ENCODE measurements at regions not wholly inside any gene's neighbourhood (a gene's known extent, or its start where the extent isn't known, plus 50 kb on each side); places are given as distances from the start of the nearest gene placed in this dataset.

DNA sequence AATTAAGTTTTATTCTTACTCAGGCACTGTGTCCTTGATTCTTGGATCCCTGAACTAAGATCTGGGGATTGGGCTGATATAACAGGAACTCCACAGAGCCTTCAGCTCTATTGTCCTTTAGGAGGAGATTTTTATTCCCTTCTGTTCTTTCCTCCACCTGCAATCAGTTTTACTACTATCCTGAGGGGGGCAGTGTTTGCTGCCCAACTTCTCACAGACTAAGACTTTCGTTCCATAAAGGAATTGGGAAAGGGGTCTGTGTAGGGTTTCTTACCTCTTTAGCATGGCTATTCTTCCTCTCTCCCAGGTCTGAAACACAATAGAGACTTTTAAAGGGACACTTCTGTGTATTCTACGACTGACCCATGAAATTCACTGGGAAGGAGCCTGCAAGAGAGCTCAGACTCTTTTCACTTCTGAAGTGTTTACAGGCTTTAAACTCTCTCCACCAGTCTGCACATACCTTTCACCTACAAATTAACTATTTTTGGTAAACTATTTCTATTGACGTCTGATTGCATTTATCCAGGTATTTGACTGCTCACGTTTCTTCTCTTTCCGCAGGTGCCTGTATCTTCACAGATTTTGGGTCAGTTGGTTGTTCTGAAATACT is 103.3 kb upstream of the DEPDC1 start:
- Histone ChIP-seq H3K36me3 (no peaks in the 10 kb centered on the region), H3K9me3 (no peaks in the 10 kb centered on the region), H3K4me3 (no peak overlapping the region), H3K4me1 (no peaks in the 10 kb centered on the region), H3K27ac (no peak overlapping the region), H3K27me3 (no peaks in the 10 kb centered on the region)
- TF ChIP-seq, protein P1, sequence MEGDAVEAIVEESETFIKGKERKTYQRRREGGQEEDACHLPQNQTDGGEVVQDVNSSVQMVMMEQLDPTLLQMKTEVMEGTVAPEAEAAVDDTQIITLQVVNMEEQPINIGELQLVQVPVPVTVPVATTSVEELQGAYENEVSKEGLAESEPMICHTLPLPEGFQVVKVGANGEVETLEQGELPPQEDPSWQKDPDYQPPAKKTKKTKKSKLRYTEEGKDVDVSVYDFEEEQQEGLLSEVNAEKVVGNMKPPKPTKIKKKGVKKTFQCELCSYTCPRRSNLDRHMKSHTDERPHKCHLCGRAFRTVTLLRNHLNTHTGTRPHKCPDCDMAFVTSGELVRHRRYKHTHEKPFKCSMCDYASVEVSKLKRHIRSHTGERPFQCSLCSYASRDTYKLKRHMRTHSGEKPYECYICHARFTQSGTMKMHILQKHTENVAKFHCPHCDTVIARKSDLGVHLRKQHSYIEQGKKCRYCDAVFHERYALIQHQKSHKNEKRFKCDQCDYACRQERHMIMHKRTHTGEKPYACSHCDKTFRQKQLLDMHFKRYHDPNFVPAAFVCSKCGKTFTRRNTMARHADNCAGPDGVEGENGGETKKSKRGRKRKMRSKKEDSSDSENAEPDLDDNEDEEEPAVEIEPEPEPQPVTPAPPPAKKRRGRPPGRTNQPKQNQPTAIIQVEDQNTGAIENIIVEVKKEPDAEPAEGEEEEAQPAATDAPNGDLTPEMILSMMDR (IDR thresholded peaks at IDR 0.05), result peak in 2 of 3 experiments; percentile 42 to 64
- intact Hi-C loops (cut with DNase I), result no loop called here
- DNase-seq (ENCODE audit: low spot score in 2 of 2), result no peak

DNA sequence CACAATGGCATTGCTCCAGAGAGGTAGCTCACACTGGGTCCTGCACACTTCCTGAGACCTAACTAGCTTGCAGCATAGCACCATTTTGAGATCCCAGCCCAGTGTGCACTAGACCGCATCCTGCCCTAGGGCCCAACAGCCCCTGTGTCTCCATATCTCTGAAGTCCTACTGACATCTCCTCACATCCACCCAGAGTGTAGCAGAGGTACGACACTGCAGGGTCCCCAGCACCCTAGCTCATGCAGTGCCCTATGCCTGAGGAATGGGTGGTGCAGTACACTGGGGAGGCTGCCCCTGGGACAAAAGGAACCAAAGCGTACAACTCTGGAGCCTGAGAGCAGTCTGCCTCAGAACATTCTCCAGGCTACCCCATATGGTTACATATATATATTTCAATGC is 111.4 kb upstream of the DEPDC1 start:
- DNase-seq (ENCODE audit: low spot score in 2 of 2), result no peak
- no peaks in the 10 kb centered on the region for H3K36me3 ChIP-seq

DNA sequence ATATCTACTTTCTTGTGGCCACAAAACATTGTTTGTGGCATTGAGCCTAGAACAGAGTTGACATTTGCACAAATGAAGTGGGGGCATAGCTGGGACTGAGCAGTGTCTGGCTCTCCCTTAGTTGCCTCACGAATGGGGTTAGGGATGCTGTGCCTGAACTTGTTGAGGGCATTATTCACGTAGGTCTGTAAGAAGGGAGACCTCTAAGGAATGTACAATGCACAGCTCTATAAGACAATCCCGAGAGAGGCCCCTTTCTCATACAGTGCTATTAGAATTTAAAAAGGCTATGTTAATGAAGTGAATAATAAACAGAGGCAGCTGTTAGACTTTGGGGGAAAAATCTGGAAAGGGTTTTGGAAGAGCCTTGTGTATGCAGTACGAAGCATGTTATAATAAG is 118.4 kb upstream of the DEPDC1 start:
- no peak overlapping the region for H3K27ac ChIP-seq
- H3K36me3 ChIP-seq, result no peaks in the 10 kb centered on the region
- H3K4me1 ChIP-seq, result no peaks in the 10 kb centered on the region
- TF ChIP-seq, protein P1 (IDR thresholded peaks at IDR 0.05), result no peak
- intact Hi-C loops (cut with DNase I), result no loop called here
- peaks cover 0 to 7% of the 10 kb centered on the region in 2 donors for H3K9me3 ChIP-seq
- no peaks in the 10 kb centered on the region for H3K27me3 ChIP-seq
- no peak for DNase-seq (ENCODE audit: low spot score in 2 of 2)
- no peak overlapping the region for H3K4me3 ChIP-seq

More for the DNA sequence above, 111.4 kb upstream of the DEPDC1 start:
- Histone ChIP-seq H3K27me3 (no peaks in the 10 kb centered on the region), H3K4me3 (no peak overlapping the region), H3K4me1 (no peaks in the 10 kb centered on the region), H3K27ac (no peak overlapping the region), H3K9me3 (peaks cover 0 to 7% of the 10 kb centered on the region in 2 donors)
- intact Hi-C loops (cut with DNase I), result no loop called here
- TF ChIP-seq, protein P1 (IDR thresholded peaks at IDR 0.05), result no peak

DNA sequence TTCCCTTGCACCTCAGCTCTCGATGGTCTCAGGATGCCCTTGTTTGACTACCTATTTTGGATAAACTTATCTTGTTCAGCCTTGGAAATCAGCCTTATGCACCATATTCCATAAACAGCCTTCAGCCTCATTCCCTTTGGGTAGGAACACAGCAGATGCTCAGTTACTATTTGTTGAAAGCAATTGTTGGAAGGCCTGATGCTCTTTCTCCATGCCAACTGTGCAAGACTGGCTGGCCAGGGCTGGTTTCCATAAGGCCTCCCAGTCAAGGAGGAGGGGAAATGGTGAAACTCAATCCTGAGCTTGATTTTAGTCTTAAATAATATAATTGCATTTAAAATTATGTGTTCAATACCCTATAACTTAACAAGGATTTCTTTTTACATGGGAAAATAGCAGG is 121.1 kb upstream of the DEPDC1 start:
- Histone ChIP-seq H3K9me3 (peaks cover 2 to 4% of the 10 kb centered on the region in 2 donors), H3K4me1 (no peaks in the 10 kb centered on the region), H3K27me3 (no peaks in the 10 kb centered on the region), H3K36me3 (no peaks in the 10 kb centered on the region), H3K27ac (no peak overlapping the region), H3K4me3 (no peak overlapping the region)
- DNase-seq (ENCODE audit: low spot score in 2 of 2), result no peak
- TF ChIP-seq, protein P1 (IDR thresholded peaks at IDR 0.05), result no peak
- intact Hi-C loops (cut with DNase I), result no loop called here

DNA sequence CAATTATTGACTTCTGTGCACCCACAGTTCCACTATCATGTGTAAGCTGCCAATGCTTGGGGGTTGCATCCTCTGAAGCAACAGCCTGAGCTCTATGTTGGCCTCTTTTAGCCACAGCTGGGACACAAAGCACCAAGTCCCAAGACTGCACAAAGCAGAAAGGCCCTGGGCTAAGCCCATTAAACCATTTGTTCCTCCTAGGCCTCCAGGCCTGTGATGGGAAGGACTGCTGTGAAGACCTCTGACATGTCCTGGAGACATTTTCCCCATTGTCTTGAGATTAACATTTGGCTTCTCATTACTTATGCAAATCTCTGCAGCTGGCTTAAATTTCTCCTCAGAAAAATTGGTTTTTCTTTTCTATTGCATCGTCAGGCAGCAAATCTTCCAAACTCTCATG is 123.7 kb upstream of the DEPDC1 start:
- DNase-seq (ENCODE audit: low spot score in 2 of 2), result no peak
- intact Hi-C loops (cut with DNase I), result no loop called here
- no peaks in the 10 kb centered on the region for H3K4me1 ChIP-seq
- peaks cover 0 to 4% of the 10 kb centered on the region in 2 donors for H3K9me3 ChIP-seq
- no peaks in the 10 kb centered on the region for H3K27me3 ChIP-seq
- H3K36me3 ChIP-seq, result no peaks in the 10 kb centered on the region
- no peak overlapping the region for H3K27ac ChIP-seq
- no peak overlapping the region for H3K4me3 ChIP-seq
- TF ChIP-seq, protein P1 (IDR thresholded peaks at IDR 0.05), result no peak

DNA sequence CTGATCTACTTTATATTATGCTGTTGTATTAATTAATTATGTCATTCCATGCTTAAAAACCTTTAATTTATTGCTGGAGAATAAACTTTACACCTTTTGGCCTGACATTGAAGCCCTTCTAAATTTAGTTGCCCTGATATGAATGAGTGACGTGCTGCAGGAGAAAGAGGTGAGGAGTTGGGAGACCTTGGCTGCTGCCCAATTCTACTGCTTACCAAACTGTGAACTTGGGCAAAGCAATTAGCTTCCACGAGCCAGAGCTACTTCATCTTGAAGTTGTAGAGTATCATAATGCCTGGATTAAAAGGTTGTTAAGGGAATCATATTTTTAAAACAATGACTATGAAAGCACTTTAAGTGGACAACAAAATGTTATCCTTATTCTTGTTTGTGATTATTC is 126.8 kb upstream of the DEPDC1 start:
- H3K36me3 ChIP-seq, result no peaks in the 10 kb centered on the region
- intact Hi-C loops (cut with DNase I), result no loop called here
- H3K27ac ChIP-seq, result no peak overlapping the region
- H3K4me3 ChIP-seq, result no peak overlapping the region
- H3K4me1 ChIP-seq, result no peaks in the 10 kb centered on the region
- H3K27me3 ChIP-seq, result no peaks in the 10 kb centered on the region
- peaks cover 0 to 4% of the 10 kb centered on the region in 2 donors for H3K9me3 ChIP-seq
- no peak for DNase-seq (ENCODE audit: low spot score in 2 of 2)
- TF ChIP-seq, protein P1 (IDR thresholded peaks at IDR 0.05), result no peak

Data from ascending aorta (tissue), 2 donors.